Transverse colon (tissue), 3 donors: ENCODE measurements at regions not wholly inside any gene's neighbourhood (a gene's known extent, or its start where the extent isn't known, plus 50 kb on each side); places are given as distances from the start of the nearest gene placed in this dataset.

Experiments
- POLR2A ChIP-seq: fragments of 450-650 bp; IDR thresholded peaks from one replicate; pipeline ENCODE4 v1.6.1; 2016; ENCODE audit warnings: antibody characterized with exemption, mild to moderate bottlenecking, moderate library complexity
- TF ChIP-seq, protein P1 (sequence below), 5 experiments: fragments of 200-600 bp in 3 of 5; fragments of 450-650 bp in 2 of 5; sonication (generic) in 3 of 5; IDR thresholded peaks; 1 replicate in 2 of 5; 2 replicates in 3 of 5; pipeline ENCODE4 v1.5.1; 2016 to 2017; ENCODE audit warnings: antibody characterized with exemption in 5 of 5, inconsistent platforms in 3 of 5, mild to moderate bottlenecking in 2 of 5, moderate library complexity in 1 of 5

DNA sequence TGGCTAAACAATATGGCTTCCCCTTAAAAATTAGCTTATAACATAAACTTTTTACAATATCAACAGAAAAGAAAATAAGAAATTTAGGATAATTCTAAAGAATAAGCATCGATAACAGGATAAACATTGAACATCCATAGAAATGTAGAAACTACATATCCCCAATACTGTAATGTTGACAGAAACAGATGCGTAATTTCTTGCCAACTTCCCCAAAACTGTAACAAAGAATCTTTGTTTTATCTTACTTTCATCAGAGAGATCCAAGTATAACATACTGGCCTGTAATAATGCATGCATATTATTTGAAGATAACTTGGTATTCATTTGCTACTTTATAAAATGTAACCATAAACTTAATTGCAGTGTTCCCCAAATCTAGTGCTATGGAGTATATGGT lies 339.9 kb downstream of the ARL4A start:
- TF ChIP-seq, protein P1, sequence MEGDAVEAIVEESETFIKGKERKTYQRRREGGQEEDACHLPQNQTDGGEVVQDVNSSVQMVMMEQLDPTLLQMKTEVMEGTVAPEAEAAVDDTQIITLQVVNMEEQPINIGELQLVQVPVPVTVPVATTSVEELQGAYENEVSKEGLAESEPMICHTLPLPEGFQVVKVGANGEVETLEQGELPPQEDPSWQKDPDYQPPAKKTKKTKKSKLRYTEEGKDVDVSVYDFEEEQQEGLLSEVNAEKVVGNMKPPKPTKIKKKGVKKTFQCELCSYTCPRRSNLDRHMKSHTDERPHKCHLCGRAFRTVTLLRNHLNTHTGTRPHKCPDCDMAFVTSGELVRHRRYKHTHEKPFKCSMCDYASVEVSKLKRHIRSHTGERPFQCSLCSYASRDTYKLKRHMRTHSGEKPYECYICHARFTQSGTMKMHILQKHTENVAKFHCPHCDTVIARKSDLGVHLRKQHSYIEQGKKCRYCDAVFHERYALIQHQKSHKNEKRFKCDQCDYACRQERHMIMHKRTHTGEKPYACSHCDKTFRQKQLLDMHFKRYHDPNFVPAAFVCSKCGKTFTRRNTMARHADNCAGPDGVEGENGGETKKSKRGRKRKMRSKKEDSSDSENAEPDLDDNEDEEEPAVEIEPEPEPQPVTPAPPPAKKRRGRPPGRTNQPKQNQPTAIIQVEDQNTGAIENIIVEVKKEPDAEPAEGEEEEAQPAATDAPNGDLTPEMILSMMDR (IDR thresholded peaks at IDR 0.05) = no peak
- no peak for TF ChIP-seq POLR2A
